ENCODE measurements at regions not wholly inside any gene's neighbourhood (a gene's known extent, or its start where the extent isn't known, plus 50 kb on each side); places are given as distances from the start of the nearest gene placed in this dataset.

DNA sequence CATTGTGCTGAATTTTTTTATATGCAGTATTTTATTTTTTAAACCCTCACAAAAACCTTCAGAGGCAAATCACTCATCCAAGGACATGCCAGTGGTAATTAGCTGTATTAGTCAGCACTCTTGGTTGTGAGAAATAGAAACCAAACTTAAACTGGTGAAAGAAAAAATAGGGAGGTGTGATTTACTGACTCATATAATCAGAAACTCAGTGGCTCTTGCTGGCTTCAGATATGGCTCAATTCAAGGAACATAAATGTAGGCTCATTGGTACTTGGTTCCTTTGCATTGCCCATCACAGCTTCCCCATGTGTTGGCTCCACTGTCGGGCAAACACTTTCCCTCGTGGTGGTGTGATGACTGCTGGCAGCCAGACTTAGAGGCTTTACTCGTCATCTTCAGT lies 497.2 kb downstream of the MAT2B start:
- in situ Hi-C loops (cut with MboI; ENCODE audit: low sequenced_read_pairs) = no loop called here

- in situ Hi-C loops (cut with MboI; ENCODE audit: low sequenced_read_pairs) = no loop called here
Measured at GRCh38 chr5:164005071-164005470, 499.7 kb downstream of the MAT2B start.

GRCh38 chr5:164007064-164007463 lies 501.6 kb downstream of the MAT2B start:
- in situ Hi-C loops (cut with MboI; ENCODE audit: low sequenced_read_pairs) = no loop called here

DNA sequence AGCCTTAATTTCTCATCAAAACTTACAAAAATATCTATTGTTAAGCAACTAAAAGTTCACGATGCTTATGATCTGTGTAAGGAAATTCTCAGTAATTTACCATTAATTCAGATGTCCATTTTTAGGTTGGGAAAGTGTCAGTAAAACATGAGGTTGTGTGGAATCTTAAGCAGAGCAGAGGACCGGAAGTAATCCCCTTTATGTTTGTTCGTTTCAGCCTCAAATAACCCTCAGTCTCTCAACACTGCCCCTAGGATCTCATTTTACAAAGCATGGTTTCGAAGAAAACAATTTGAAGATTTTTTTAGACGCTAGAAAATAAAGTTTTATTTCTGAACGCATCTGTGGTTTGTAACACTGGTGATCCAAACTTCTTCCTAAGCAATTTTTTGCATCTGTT lies 504.2 kb downstream of the MAT2B start:
- in situ Hi-C loops (cut with MboI; ENCODE audit: low sequenced_read_pairs) = no loop called here

- in situ Hi-C loops (cut with MboI; ENCODE audit: low sequenced_read_pairs) = no loop called here
Measured at GRCh38 chr5:164010900-164011299, 505.5 kb downstream of the MAT2B start.

- in situ Hi-C loops (cut with MboI; ENCODE audit: low sequenced_read_pairs) = no loop called here
Measured at GRCh38 chr5:164012371-164012770, 507.0 kb downstream of the MAT2B start.

DNA sequence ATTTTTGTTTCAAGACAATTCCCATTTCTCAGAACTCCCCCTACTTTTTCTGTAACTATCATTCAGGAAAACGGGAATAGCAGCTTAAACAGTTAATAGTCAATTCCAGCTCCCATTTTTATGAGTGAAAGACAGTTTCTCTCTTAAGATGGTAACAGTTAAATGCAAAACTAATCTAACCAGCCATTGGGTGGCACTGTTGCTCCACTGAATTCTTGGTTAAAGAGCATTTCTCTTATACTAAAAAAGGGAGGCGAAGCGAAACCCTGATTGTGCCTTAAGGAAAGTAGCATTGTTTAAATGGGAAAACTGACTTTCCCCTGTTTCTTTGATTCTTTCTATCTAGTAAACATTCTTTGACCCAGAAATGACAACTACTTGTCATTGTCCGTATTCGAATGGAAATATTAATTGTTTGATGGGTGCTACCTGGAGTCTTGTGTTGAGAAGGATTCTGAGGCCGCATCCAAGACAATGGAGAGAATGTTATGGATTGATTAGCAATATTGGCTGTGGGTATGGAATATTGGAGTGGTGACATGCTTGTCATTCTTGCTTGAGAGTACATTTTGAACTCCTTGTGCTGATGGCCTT lies 507.8 kb downstream of the MAT2B start:
- in situ Hi-C loops (cut with MboI; ENCODE audit: low sequenced_read_pairs) = no loop called here

- in situ Hi-C loops (cut with MboI; ENCODE audit: low sequenced_read_pairs) = no loop called here
Measured at GRCh38 chr5:164020116-164020515, 514.7 kb downstream of the MAT2B start.

GRCh38 chr5:164027738-164028137 lies 522.3 kb downstream of the MAT2B start:
- in situ Hi-C loops (cut with MboI; ENCODE audit: low sequenced_read_pairs) = no loop called here

DNA sequence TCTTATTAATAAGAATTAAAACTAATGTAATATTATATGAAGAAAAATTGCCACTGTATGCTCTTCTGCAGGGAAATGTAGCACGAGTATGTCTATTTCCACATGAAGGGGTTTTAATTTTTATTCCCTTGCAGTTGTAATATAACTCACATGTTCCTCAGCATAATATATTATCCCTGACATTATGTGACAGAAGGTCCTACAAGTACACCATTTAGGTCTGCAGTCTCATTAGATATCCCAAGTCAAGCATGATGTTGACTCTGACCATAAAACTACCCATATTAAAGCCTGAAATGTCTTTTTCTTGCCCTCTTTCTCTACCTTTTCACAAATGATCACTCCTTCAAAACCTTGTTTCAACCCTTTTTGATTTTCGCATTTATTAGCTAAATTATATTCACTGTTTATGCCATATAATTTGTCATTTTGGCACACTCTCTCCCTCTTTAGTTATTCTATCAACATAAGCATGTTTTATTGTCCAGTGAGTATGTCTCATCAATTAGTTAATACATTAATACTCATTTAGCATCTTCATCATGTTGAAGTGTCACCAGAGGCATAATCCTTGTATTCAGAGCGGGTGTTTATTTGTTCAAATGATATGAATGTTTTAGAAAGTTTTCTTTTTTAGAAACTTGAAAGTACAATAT lies 532.8 kb downstream of the MAT2B start:
- in situ Hi-C loops (cut with MboI; ENCODE audit: low sequenced_read_pairs) = no loop called here

DNA sequence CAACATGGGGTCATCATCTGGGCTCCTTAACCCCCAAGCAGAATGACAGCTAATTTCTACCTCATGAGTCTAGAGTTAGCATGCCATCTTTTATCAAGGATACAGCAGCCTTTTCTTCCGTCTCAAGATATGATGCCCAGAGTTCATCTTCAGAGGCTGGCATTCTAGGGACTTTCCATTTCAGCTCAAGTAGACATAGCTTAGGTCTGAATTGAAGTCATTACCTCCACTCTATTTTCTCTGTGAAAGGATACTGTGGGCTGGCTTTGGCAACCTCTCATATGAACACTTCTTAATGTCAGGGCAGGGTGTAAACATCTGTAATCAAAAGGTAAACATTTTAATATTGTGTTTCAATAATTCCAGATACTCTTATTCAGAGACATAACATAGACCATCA lies 535.7 kb downstream of the MAT2B start:
- in situ Hi-C loops (cut with MboI; ENCODE audit: low sequenced_read_pairs) = no loop called here

- in situ Hi-C loops (cut with MboI; ENCODE audit: low sequenced_read_pairs) = no loop called here
Measured at GRCh38 chr5:164048359-164048926, 543.0 kb downstream of the MAT2B start.

DNA sequence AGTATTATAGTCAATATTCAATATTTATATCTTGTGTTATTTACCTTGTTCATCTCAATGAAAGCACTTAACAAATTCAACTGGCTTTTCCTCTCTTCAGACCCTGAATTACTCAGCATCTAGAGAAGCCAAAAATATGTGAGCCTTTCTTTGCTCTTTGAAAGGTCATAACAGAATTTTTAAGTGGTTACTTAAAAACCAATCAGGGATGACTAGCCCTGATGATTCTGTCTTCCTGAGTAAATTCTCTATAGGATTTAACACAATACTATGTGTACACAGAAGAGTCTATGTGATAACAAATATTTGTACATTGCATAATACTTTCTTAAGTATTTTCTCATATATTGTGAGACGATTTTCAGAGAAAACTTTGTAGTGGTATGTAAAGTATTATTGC lies 546.3 kb downstream of the MAT2B start:
- in situ Hi-C loops (cut with MboI; ENCODE audit: low sequenced_read_pairs) = no loop called here

GRCh38 chr5:164052536-164053093 lies 547.2 kb downstream of the MAT2B start:
- in situ Hi-C loops (cut with MboI; ENCODE audit: low sequenced_read_pairs) = no loop called here

GRCh38 chr5:164053123-164053522 lies 547.7 kb downstream of the MAT2B start:
- in situ Hi-C loops (cut with MboI; ENCODE audit: low sequenced_read_pairs) = no loop called here

DNA sequence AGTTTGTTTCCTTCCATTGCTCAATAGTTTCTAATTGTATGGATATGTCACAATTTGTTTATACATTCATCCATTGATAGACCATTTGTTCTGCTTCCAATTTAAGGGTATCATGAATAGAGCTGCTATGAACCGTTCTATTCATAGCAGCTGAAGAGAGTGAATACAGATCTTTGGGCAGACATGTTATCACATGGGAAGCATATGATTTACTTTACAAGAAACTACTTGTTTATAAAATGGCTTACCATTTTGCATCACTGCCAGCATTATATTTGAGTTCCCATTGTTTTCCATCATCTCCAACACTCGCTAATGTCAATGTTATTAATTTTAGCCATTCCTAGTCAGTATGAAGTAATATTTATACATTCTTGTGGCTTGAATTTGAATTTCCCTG lies 549.0 kb downstream of the MAT2B start:
- in situ Hi-C loops (cut with MboI; ENCODE audit: low sequenced_read_pairs) = no loop called here

GRCh38 chr5:164057121-164057520 lies 551.7 kb downstream of the MAT2B start:
- in situ Hi-C loops (cut with MboI; ENCODE audit: low sequenced_read_pairs) = no loop called here

GRCh38 chr5:164058621-164059020 lies 553.2 kb downstream of the MAT2B start:
- in situ Hi-C loops (cut with MboI; ENCODE audit: low sequenced_read_pairs) = no loop called here

DNA sequence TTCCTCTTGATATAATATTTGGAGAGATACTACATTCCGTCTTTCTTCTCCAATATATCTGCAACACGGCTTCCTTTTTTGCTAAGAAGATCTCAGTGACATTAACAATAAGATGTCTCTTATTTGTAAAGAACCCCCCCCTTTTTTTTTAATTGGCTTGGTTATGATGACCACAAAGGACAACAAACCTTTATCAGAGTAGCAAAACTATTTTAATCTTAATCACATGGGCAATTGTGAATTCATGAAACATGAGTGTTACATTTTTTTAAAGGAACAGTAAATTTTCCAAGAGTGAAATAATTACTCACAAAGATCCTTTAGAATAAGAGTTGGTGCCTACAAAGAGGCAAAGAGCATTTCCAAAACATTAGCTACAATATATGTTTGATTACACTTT lies 554.1 kb downstream of the MAT2B start:
- in situ Hi-C loops (cut with MboI; ENCODE audit: low sequenced_read_pairs) = no loop called here

DNA sequence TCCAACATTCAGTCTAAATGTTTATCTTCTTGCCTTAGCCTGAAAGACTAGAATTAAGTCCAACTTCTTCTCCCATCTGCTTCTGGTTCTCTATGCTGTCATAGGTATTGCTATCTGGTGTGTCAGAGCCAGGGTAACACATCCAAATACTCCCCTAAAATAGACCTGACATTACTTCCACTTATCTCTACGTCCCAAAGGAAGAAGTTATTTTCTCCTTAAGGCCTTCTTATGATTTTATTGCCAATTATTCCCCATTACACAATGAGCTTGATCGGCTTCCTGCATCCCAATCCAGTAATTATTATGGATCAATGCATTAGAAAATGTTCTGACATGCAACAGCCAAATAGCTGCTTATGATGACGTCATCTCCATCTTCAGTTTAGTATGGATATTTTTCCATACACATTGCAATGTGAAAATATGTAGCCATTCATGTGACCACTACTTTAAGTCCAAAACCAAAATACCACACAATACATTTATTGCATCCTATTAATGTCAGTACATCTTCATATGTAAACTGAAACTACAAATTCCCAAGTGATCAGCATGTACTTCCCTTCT lies 555.5 kb downstream of the MAT2B start:
- in situ Hi-C loops (cut with MboI; ENCODE audit: low sequenced_read_pairs) = no loop called here

- in situ Hi-C loops (cut with MboI; ENCODE audit: low sequenced_read_pairs) = no loop called here
Measured at GRCh38 chr5:164062304-164062703, 556.9 kb downstream of the MAT2B start.

GRCh38 chr5:164065266-164065665 lies 559.8 kb downstream of the MAT2B start:
- in situ Hi-C loops (cut with MboI; ENCODE audit: low sequenced_read_pairs) = no loop called here

Data from HL-60/S4 (cell line).